ENCODE measurements at regions not wholly inside any gene's neighbourhood (a gene's known extent, or its start where the extent isn't known, plus 50 kb on each side); places are given as distances from the start of the nearest gene placed in this dataset.

GRCh38 chr2:21393173-21393572 is 269.4 kb downstream of the TDRD15 start:
- H3K4me2 ChIP-seq (ENCODE audit: low read length) = no peak overlapping the region
- no peak for TF ChIP-seq CTCF (IDR thresholded peaks at IDR 0.05; ENCODE audit: low read depth, low read length)
- no peak for TF ChIP-seq EZH2phosphoT487 (IDR thresholded peaks at IDR 0.05; ENCODE audit: low read depth)
- H3K4me3 ChIP-seq (ENCODE audit: low read length) = no peak overlapping the region
- no peaks in the 10 kb centered on the region for H4K20me1 ChIP-seq (ENCODE audit: insufficient read depth, low read length)
- H3K9ac ChIP-seq (ENCODE audit: low read length) = no peak overlapping the region
- no peaks in the 10 kb centered on the region for H3K4me1 ChIP-seq (ENCODE audit: low read length)
- H3K36me3 ChIP-seq (replicated peaks; ENCODE audit: low read depth, low read length) = no peaks in the 10 kb centered on the region
- no peaks in the 10 kb centered on the region for H3K9me3 ChIP-seq (ENCODE audit: insufficient read depth, low read length)
- no peaks in the 10 kb centered on the region for H3K27me3 ChIP-seq (ENCODE audit: low read depth, low read length)
- H3K79me2 ChIP-seq (ENCODE audit: low read length) = no peaks in the 10 kb centered on the region
- no peak overlapping the region for H3K27ac ChIP-seq (ENCODE audit: low read length)
- H2AFZ ChIP-seq (ENCODE audit: low read depth, low read length) = peak overlapping the region; percentile 21; the same call in 1 of the 2 replicates

- Histone ChIP-seq H3K9ac (ENCODE audit: low read length) (no peak overlapping the region), H3K4me1 (ENCODE audit: low read length) (no peaks in the 10 kb centered on the region), H3K79me2 (ENCODE audit: low read length) (no peaks in the 10 kb centered on the region), H3K27ac (ENCODE audit: low read length) (no peak overlapping the region), H4K20me1 (ENCODE audit: insufficient read depth, low read length) (no peaks in the 10 kb centered on the region), H3K9me3 (ENCODE audit: insufficient read depth, low read length) (no peaks in the 10 kb centered on the region), H3K4me2 (ENCODE audit: low read length) (no peak overlapping the region), H3K4me3 (ENCODE audit: low read length) (no peak overlapping the region), H3K27me3 (ENCODE audit: low read depth, low read length) (no peaks in the 10 kb centered on the region), H2AFZ (ENCODE audit: low read depth, low read length) (no peak overlapping the region), H3K36me3 (replicated peaks; ENCODE audit: low read depth, low read length) (no peaks in the 10 kb centered on the region)
- TF ChIP-seq CTCF (IDR thresholded peaks at IDR 0.05; ENCODE audit: low read depth, low read length) (peak; percentile 27; the same call in 1 of the 2 replicates), EZH2phosphoT487 (IDR thresholded peaks at IDR 0.05; ENCODE audit: low read depth) (no peak)
Observed at GRCh38 chr2:21395366-21395765, 271.6 kb downstream of the TDRD15 start.

- no peaks in the 10 kb centered on the region for H3K27me3 ChIP-seq (ENCODE audit: low read depth, low read length)
- no peak overlapping the region for H3K4me3 ChIP-seq (ENCODE audit: low read length)
- H3K9ac ChIP-seq (ENCODE audit: low read length) = no peak overlapping the region
- no peaks in the 10 kb centered on the region for H3K4me1 ChIP-seq (ENCODE audit: low read length)
- no peak overlapping the region for H3K4me2 ChIP-seq (ENCODE audit: low read length)
- no peaks in the 10 kb centered on the region for H3K36me3 ChIP-seq (replicated peaks; ENCODE audit: low read depth, low read length)
- no peak for TF ChIP-seq CTCF (IDR thresholded peaks at IDR 0.05; ENCODE audit: low read depth, low read length)
- no peaks in the 10 kb centered on the region for H4K20me1 ChIP-seq (ENCODE audit: insufficient read depth, low read length)
- no peak overlapping the region for H2AFZ ChIP-seq (ENCODE audit: low read depth, low read length)
- H3K27ac ChIP-seq (ENCODE audit: low read length) = no peak overlapping the region
- no peaks in the 10 kb centered on the region for H3K9me3 ChIP-seq (ENCODE audit: insufficient read depth, low read length)
- H3K79me2 ChIP-seq (ENCODE audit: low read length) = no peaks in the 10 kb centered on the region
Observed at GRCh38 chr2:21396252-21396651, 272.5 kb downstream of the TDRD15 start.

- no peaks in the 10 kb centered on the region for H3K9me3 ChIP-seq (ENCODE audit: insufficient read depth, low read length)
- H3K79me2 ChIP-seq (ENCODE audit: low read length) = no peaks in the 10 kb centered on the region
- no peak overlapping the region for H3K4me3 ChIP-seq (ENCODE audit: low read length)
- H3K4me2 ChIP-seq (ENCODE audit: low read length) = no peak overlapping the region
- no peak overlapping the region for H3K27ac ChIP-seq (ENCODE audit: low read length)
- H3K27me3 ChIP-seq (ENCODE audit: low read depth, low read length) = no peaks in the 10 kb centered on the region; the same call in 1 of the 2 replicates
- H2AFZ ChIP-seq (ENCODE audit: low read depth, low read length) = no peak overlapping the region
- H3K4me1 ChIP-seq (ENCODE audit: low read length) = no peaks in the 10 kb centered on the region
- no peak for TF ChIP-seq EZH2phosphoT487 (IDR thresholded peaks at IDR 0.05; ENCODE audit: low read depth)
- TF ChIP-seq CTCF (IDR thresholded peaks at IDR 0.05; ENCODE audit: low read depth, low read length) = no peak
- H3K9ac ChIP-seq (ENCODE audit: low read length) = no peak overlapping the region
- no peaks in the 10 kb centered on the region for H4K20me1 ChIP-seq (ENCODE audit: insufficient read depth, low read length)
- no peaks in the 10 kb centered on the region for H3K36me3 ChIP-seq (replicated peaks; ENCODE audit: low read depth, low read length)
Observed at GRCh38 chr2:21401022-21401698, 277.4 kb downstream of the TDRD15 start.
